Esophagus muscularis mucosa (tissue), 4 donors: ENCODE measurements at regions not wholly inside any gene's neighbourhood (a gene's known extent, or its start where the extent isn't known, plus 50 kb on each side); places are given as distances from the start of the nearest gene placed in this dataset.

Experiments
- DNase-seq: peaks from one replicate; pipeline ENCODE4 v3.0.0-alpha.2; 2017; ENCODE audit errors: extremely low spot score
- H3K27ac ChIP-seq, 4 donors: fragments of 200-600 bp; sonication (generic); replicated peaks in 1 of 4; 1 replicate in 3 of 4; 2 replicates in 1 of 4; pipeline ENCODE4 v1.5.1; 2016 to 2019; ENCODE audit warnings: mild to moderate bottlenecking in 1 of 4
- H3K27me3 ChIP-seq, 4 donors: fragments of 200-600 bp; sonication (generic); one replicate each; pipeline versions ENCODE4 v1.5.1 to v1.6.0; 2016 to 2019
- H3K36me3 ChIP-seq, 4 donors: fragments of 200-600 bp; sonication (generic); one replicate each; pipeline ENCODE4 v1.5.1; 2016 to 2019
- H3K4me1 ChIP-seq, 4 donors: fragments of 200-600 bp; sonication (generic); one replicate each; pipeline ENCODE4 v1.5.1; 2016 to 2019
- H3K4me3 ChIP-seq, 4 donors: fragments of 200-600 bp; sonication (generic); 1 replicate in 2 of 4; 2 replicates in 2 of 4; pipeline ENCODE4 v1.5.1; 2016 to 2019; ENCODE audit warnings: mild to moderate bottlenecking in 4 of 4, moderate library complexity in 1 of 4
- H3K9me3 ChIP-seq, 4 donors: fragments of 200-600 bp; sonication (generic); 1 replicate in 3 of 4; 2 replicates in 1 of 4; pipeline ENCODE4 v1.5.1; 2016 to 2019
- EP300 ChIP-seq: sonication (generic); formaldehyde crosslinking; IDR thresholded peaks from one replicate; pipeline ENCODE4 v1.6.1; 2017; ENCODE audit warnings: antibody characterized with exemption
- POLR2A ChIP-seq: fragments of 450-650 bp; IDR thresholded peaks from one replicate; pipeline ENCODE4 v1.6.1; 2017; ENCODE audit warnings: antibody characterized with exemption, moderate library complexity, mild to moderate bottlenecking, low read depth
- POLR2AphosphoS5 ChIP-seq, 2 donors: sonication (generic); formaldehyde crosslinking; IDR thresholded peaks; one replicate each; pipeline ENCODE4 v1.6.1; 2017; ENCODE audit warnings: antibody characterized with exemption in 2 of 2
- WGBS: methylation state at CpG from one replicate; pipeline ENCODE4 v1.1.5; 2018; 5-methylcytosine and 5-hydroxymethylcytosine counted together
- intact Hi-C: fragments of 100-400 bp; cut with DNase I; formaldehyde crosslinking; loops from one replicate; pipeline ENCODE4 v1.15.1; 2023
- TF ChIP-seq, protein P1 (sequence below), 3 experiments: fragments of 200-600 bp in 2 of 3; fragments of 450-650 bp in 1 of 3; sonication (generic) in 2 of 3; IDR thresholded peaks; one replicate each; pipeline ENCODE4 v1.5.1; 2017 to 2019; ENCODE audit warnings: antibody characterized with exemption in 3 of 3, mild to moderate bottlenecking in 2 of 3, moderate library complexity in 1 of 3

DNA sequence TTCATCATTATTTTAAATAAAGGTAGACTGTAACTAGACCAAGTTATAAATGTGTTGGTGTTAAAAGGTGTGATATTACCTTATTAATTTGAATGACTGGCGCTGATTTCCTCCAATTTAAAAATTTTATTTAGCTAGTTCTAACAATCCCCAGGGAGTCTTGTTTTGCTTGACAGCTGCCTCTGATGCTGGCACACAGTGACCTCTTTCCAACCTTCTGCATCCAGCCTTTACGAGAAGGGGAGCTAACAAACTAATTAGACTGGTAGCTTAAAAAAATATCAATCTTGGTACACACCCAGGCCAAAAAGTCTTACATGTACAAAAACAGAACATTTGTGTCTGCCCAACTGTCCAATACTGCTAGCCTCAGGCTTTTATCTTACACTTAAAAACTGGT is 51.8 kb upstream of the ENPEP start:
- Histone ChIP-seq H3K27me3 (no peaks in the 10 kb centered on the region), H3K36me3 (no peaks in the 10 kb centered on the region), H3K27ac (no peak overlapping the region), H3K4me1 (no peaks in the 10 kb centered on the region), H3K9me3 (peaks cover 0 to 3% (median 0%) of the 10 kb centered on the region in 4 donors), H3K4me3 (no peak overlapping the region)
- intact Hi-C loops, result no loop called here
- no peak for TF ChIP-seq POLR2AphosphoS5 (IDR thresholded peaks at IDR 0.05)
- no peak for TF ChIP-seq POLR2A
- TF ChIP-seq EP300, result no peak
- TF ChIP-seq, protein P1, sequence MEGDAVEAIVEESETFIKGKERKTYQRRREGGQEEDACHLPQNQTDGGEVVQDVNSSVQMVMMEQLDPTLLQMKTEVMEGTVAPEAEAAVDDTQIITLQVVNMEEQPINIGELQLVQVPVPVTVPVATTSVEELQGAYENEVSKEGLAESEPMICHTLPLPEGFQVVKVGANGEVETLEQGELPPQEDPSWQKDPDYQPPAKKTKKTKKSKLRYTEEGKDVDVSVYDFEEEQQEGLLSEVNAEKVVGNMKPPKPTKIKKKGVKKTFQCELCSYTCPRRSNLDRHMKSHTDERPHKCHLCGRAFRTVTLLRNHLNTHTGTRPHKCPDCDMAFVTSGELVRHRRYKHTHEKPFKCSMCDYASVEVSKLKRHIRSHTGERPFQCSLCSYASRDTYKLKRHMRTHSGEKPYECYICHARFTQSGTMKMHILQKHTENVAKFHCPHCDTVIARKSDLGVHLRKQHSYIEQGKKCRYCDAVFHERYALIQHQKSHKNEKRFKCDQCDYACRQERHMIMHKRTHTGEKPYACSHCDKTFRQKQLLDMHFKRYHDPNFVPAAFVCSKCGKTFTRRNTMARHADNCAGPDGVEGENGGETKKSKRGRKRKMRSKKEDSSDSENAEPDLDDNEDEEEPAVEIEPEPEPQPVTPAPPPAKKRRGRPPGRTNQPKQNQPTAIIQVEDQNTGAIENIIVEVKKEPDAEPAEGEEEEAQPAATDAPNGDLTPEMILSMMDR (IDR thresholded peaks at IDR 0.05), result no peak
- no peak for DNase-seq
- 54% methylated on average over 2 of the region's 2 CpGs for WGBS

DNA sequence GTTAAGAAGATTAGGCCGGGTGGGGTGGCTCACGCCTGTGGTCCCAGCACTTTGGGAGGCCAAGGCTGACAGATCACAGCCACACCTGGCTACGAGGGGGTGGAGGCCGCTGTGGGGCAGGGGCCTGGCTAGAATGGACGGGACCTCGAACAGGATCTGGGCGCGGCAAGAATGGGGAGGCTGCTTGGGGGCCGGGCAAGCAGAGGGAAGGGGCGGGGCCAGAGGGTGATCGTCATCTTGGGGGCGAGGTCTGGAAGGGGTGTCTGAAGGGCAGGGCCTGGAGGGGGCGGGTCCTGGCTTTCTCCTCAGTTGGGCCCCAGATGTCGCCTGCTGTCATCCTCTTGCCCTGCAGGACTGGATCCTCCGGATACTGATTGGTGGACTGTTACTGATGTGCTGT is 57.3 kb upstream of the ENPEP start:
- Histone ChIP-seq H3K4me3 (no peak overlapping the region), H3K9me3 (no peaks in the 10 kb centered on the region), H3K4me1 (no peaks in the 10 kb centered on the region), H3K27me3 (no peaks in the 10 kb centered on the region), H3K36me3 (no peaks in the 10 kb centered on the region), H3K27ac (no peak overlapping the region)
- WGBS, result 86% methylated on average over 15 of the region's 15 CpGs
- intact Hi-C loops, result no loop called here
- no peak for TF ChIP-seq EP300
- TF ChIP-seq POLR2AphosphoS5 (IDR thresholded peaks at IDR 0.05), result no peak
- TF ChIP-seq, protein P1 (IDR thresholded peaks at IDR 0.05), result no peak
- no peak for TF ChIP-seq POLR2A
- no peak for DNase-seq

DNA sequence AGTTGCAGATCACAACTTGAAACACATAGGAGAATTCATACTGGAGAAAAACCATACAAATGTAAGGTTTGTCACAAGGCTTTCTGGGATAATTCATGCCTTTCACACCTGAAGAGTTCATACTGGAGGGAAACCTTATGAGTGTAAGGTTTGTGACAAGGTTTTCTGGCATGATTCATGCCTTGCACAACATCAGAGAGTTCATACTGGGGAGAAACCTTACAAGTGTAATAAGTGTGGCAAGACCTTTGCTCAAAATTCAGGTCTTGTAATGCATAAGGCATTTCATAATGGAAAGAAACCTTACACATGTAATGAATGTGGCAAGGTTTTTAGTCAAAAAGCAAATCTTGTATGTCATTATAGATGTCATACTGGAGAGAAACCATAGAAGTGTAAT is 58.8 kb upstream of the ENPEP start:
- intact Hi-C loops, result no loop called here
- Histone ChIP-seq H3K27ac (no peak overlapping the region), H3K27me3 (no peaks in the 10 kb centered on the region), H3K36me3 (no peaks in the 10 kb centered on the region), H3K4me3 (no peak overlapping the region), H3K9me3 (no peaks in the 10 kb centered on the region), H3K4me1 (no peaks in the 10 kb centered on the region)
- no peak for DNase-seq
- TF ChIP-seq POLR2AphosphoS5 (IDR thresholded peaks at IDR 0.05) (no peak), POLR2A (no peak), EP300 (no peak)
- TF ChIP-seq, protein P1 (IDR thresholded peaks at IDR 0.05), result no peak

DNA sequence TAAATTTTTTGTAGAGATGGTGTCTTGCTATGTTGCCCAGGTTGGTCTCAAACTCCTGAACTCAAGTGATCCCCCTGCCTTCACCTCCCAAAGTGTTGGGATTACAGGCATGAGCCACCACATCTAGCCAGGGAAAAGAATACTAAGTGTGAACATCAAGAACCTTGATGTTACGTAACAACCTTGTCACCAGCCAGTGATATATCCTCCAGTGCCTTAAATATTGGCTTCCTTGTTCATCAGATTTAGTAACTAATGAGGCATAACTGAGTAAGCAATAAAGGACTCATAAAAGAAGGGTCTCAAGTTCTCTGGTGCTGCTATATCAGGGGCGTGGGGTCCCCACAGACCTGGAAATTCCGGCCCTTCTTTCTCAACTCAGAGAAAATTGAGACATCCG is 60.5 kb upstream of the ENPEP start:
- 93% methylated on average over 4 of the region's 4 CpGs for WGBS
- no peaks in the 10 kb centered on the region for H3K27me3 ChIP-seq

DNA sequence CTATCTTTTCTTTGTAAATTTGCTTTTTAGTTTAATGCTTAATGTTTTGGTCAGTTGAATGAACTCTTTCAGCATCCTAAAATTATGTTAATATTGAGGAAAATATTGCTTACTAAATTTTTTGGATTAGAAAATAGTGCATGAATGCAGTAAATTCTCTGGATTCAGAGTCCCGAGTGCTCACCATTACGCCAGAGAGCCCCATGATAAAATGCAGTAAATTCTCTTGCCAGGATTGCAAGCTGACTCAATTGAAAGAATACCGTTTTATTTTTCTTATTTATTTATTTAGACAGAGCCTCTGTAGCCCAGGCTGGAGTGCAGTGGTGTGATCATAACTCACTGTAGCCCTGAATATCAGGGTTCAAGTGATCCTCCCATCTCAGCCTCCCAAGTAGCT is 60.9 kb upstream of the ENPEP start:
- 58% methylated on average over 3 of the region's 3 CpGs for WGBS

More for the DNA sequence above, 60.5 kb upstream of the ENPEP start:
- no peaks in the 10 kb centered on the region for H3K4me1 ChIP-seq
- TF ChIP-seq EP300, result no peak
- TF ChIP-seq, protein P1 (IDR thresholded peaks at IDR 0.05), result no peak
- no peak for TF ChIP-seq POLR2A
- TF ChIP-seq POLR2AphosphoS5 (IDR thresholded peaks at IDR 0.05), result no peak
- intact Hi-C loops, result no loop called here
- H3K4me3 ChIP-seq, result no peak overlapping the region
- H3K36me3 ChIP-seq, result no peaks in the 10 kb centered on the region
- H3K27ac ChIP-seq, result no peak overlapping the region
- no peak for DNase-seq
- no peaks in the 10 kb centered on the region for H3K9me3 ChIP-seq

More for the DNA sequence above, 60.9 kb upstream of the ENPEP start:
- no peak overlapping the region for H3K4me3 ChIP-seq
- TF ChIP-seq, protein P1 (IDR thresholded peaks at IDR 0.05), result no peak
- TF ChIP-seq POLR2A (no peak), EP300 (no peak), POLR2AphosphoS5 (IDR thresholded peaks at IDR 0.05) (no peak)
- intact Hi-C loops, result no loop called here
- DNase-seq, result no peak
- no peaks in the 10 kb centered on the region for H3K9me3 ChIP-seq
- no peaks in the 10 kb centered on the region for H3K27me3 ChIP-seq
- no peaks in the 10 kb centered on the region for H3K4me1 ChIP-seq
- H3K27ac ChIP-seq, result no peak overlapping the region
- no peaks in the 10 kb centered on the region for H3K36me3 ChIP-seq
